Muscle layer of colon (tissue), 2 donors: ENCODE measurements at regions not wholly inside any gene's neighbourhood (a gene's known extent, or its start where the extent isn't known, plus 50 kb on each side); places are given as distances from the start of the nearest gene placed in this dataset.

Experiments
- H3K27ac ChIP-seq: one replicate; pipeline ENCODE4 v1.7.0; 2013; ENCODE audit warnings: low read depth, mild to moderate bottlenecking, low read length, moderate library complexity
- H3K27me3 ChIP-seq, 2 donors: one replicate each; pipeline ENCODE4 v1.7.0; 2013; ENCODE audit warnings: low read length in 2 of 2, mild to moderate bottlenecking in 2 of 2; ENCODE audit not compliant: insufficient read depth in 2 of 2, control insufficient read depth in 1 of 2
- H3K36me3 ChIP-seq: one replicate; pipeline ENCODE4 v1.7.0; 2013; ENCODE audit warnings: mild to moderate bottlenecking, low read length; ENCODE audit not compliant: insufficient read depth
- H3K4me1 ChIP-seq: one replicate; pipeline ENCODE4 v1.7.0; 2013; ENCODE audit warnings: mild to moderate bottlenecking, low read length; ENCODE audit not compliant: insufficient read depth
- H3K4me3 ChIP-seq, 2 donors: one replicate each; pipeline ENCODE4 v1.7.0; 2013; ENCODE audit warnings: low read length in 2 of 2, low read depth in 1 of 2, mild to moderate bottlenecking in 1 of 2, moderate library complexity in 1 of 2
- H3K9ac ChIP-seq: one replicate; pipeline ENCODE4 v1.7.0; 2013; ENCODE audit warnings: low read length
- H3K9me3 ChIP-seq: one replicate; pipeline ENCODE4 v1.7.0; 2013; ENCODE audit warnings: mild to moderate bottlenecking, low read length
- donor health status: abdominal sarcoma.
- donor health status: Adenocarcinoma of cecum.

- Histone ChIP-seq H3K36me3 (no peaks in the 10 kb centered on the region), H3K27me3 (no peaks in the 10 kb centered on the region), H3K27ac (no peak overlapping the region), H3K9me3 (no peaks in the 10 kb centered on the region), H3K9ac (no peak overlapping the region), H3K4me1 (no peaks in the 10 kb centered on the region), H3K4me3 (no peak overlapping the region)
Measured at GRCh38 chr9:12934545-12935272, 159.9 kb downstream of the LURAP1L start.

GRCh38 chr9:12935714-12936113, 160.9 kb downstream of the LURAP1L start:
- H3K27me3 ChIP-seq: no peaks in the 10 kb centered on the region
- H3K4me1 ChIP-seq: no peaks in the 10 kb centered on the region
- no peaks in the 10 kb centered on the region for H3K36me3 ChIP-seq
- no peaks in the 10 kb centered on the region for H3K9me3 ChIP-seq
- H3K4me3 ChIP-seq: no peak overlapping the region
- H3K27ac ChIP-seq: no peak overlapping the region
- H3K9ac ChIP-seq: no peak overlapping the region

GRCh38 chr9:12954441-12954840, 179.6 kb downstream of the LURAP1L start:
- no peaks in the 10 kb centered on the region for H3K27me3 ChIP-seq
- no peaks in the 10 kb centered on the region for H3K9me3 ChIP-seq
- no peak overlapping the region for H3K9ac ChIP-seq
- no peaks in the 10 kb centered on the region for H3K36me3 ChIP-seq
- H3K27ac ChIP-seq: no peak overlapping the region
- H3K4me3 ChIP-seq: no peak overlapping the region
- no peaks in the 10 kb centered on the region for H3K4me1 ChIP-seq

GRCh38 chr9:12955510-12956163, 180.8 kb downstream of the LURAP1L start:
- no peak overlapping the region for H3K4me3 ChIP-seq
- H3K27ac ChIP-seq: peak overlapping the region; percentile 57
- no peaks in the 10 kb centered on the region for H3K9me3 ChIP-seq
- H3K27me3 ChIP-seq: no peaks in the 10 kb centered on the region
- H3K4me1 ChIP-seq: no peaks in the 10 kb centered on the region
- H3K9ac ChIP-seq: no peak overlapping the region
- H3K36me3 ChIP-seq: no peaks in the 10 kb centered on the region

GRCh38 chr9:12956261-12956660, 181.4 kb downstream of the LURAP1L start:
- Histone ChIP-seq H3K9me3 (no peaks in the 10 kb centered on the region), H3K36me3 (no peaks in the 10 kb centered on the region), H3K4me1 (no peaks in the 10 kb centered on the region), H3K9ac (no peak overlapping the region), H3K27ac (peak overlapping the region; percentile 57), H3K4me3 (no peak overlapping the region), H3K27me3 (no peaks in the 10 kb centered on the region)

- no peaks in the 10 kb centered on the region for H3K27me3 ChIP-seq
- H3K36me3 ChIP-seq: no peaks in the 10 kb centered on the region
- H3K4me1 ChIP-seq: no peaks in the 10 kb centered on the region
- no peak overlapping the region for H3K27ac ChIP-seq
- no peak overlapping the region for H3K9ac ChIP-seq
- no peak overlapping the region for H3K4me3 ChIP-seq
- H3K9me3 ChIP-seq: no peaks in the 10 kb centered on the region
Measured at GRCh38 chr9:12956805-12957204, 182.0 kb downstream of the LURAP1L start.

- Histone ChIP-seq H3K27ac (no peak overlapping the region), H3K27me3 (no peaks in the 10 kb centered on the region), H3K9ac (no peak overlapping the region), H3K36me3 (no peaks in the 10 kb centered on the region), H3K4me3 (no peak overlapping the region), H3K9me3 (no peaks in the 10 kb centered on the region), H3K4me1 (no peaks in the 10 kb centered on the region)
Measured at GRCh38 chr9:12958279-12958678, 183.5 kb downstream of the LURAP1L start.

GRCh38 chr9:12958708-12959107, 183.9 kb downstream of the LURAP1L start:
- no peaks in the 10 kb centered on the region for H3K4me1 ChIP-seq
- no peak overlapping the region for H3K4me3 ChIP-seq
- H3K27ac ChIP-seq: no peak overlapping the region
- no peak overlapping the region for H3K9ac ChIP-seq
- H3K27me3 ChIP-seq: no peaks in the 10 kb centered on the region
- H3K36me3 ChIP-seq: no peaks in the 10 kb centered on the region
- H3K9me3 ChIP-seq: no peaks in the 10 kb centered on the region

- no peak overlapping the region for H3K4me3 ChIP-seq
- no peaks in the 10 kb centered on the region for H3K4me1 ChIP-seq
- no peaks in the 10 kb centered on the region for H3K9me3 ChIP-seq
- no peaks in the 10 kb centered on the region for H3K36me3 ChIP-seq
- no peak overlapping the region for H3K9ac ChIP-seq
- H3K27me3 ChIP-seq: no peaks in the 10 kb centered on the region
- no peak overlapping the region for H3K27ac ChIP-seq
Measured at GRCh38 chr9:12961276-12961809, 186.5 kb downstream of the LURAP1L start.

GRCh38 chr9:12963537-12963936, 188.7 kb downstream of the LURAP1L start:
- no peaks in the 10 kb centered on the region for H3K9me3 ChIP-seq
- no peak overlapping the region for H3K27ac ChIP-seq
- H3K4me3 ChIP-seq: no peak overlapping the region
- H3K9ac ChIP-seq: no peak overlapping the region
- no peaks in the 10 kb centered on the region for H3K27me3 ChIP-seq
- H3K36me3 ChIP-seq: no peaks in the 10 kb centered on the region
- H3K4me1 ChIP-seq: no peaks in the 10 kb centered on the region

GRCh38 chr9:12964271-12964670, 189.5 kb downstream of the LURAP1L start:
- Histone ChIP-seq H3K27me3 (no peaks in the 10 kb centered on the region), H3K9ac (no peak overlapping the region), H3K9me3 (no peaks in the 10 kb centered on the region), H3K36me3 (no peaks in the 10 kb centered on the region), H3K27ac (peak overlapping the region; percentile 29), H3K4me3 (no peak overlapping the region), H3K4me1 (no peaks in the 10 kb centered on the region)

GRCh38 chr9:12965303-12965702, 190.5 kb downstream of the LURAP1L start:
- Histone ChIP-seq H3K4me1 (no peaks in the 10 kb centered on the region), H3K36me3 (no peaks in the 10 kb centered on the region), H3K9ac (no peak overlapping the region), H3K4me3 (no peak overlapping the region), H3K27me3 (no peaks in the 10 kb centered on the region), H3K27ac (no peak overlapping the region), H3K9me3 (no peaks in the 10 kb centered on the region)
